HepG2 (cell line): ENCODE measurements at regions not wholly inside any gene's neighbourhood (a gene's known extent, or its start where the extent isn't known, plus 50 kb on each side); places are given as distances from the start of the nearest gene placed in this dataset.

ENCODE experiments used
- HDAC2 ChIP-seq: sonication (generic); formaldehyde crosslinking; IDR thresholded peaks from 2 replicates; pipeline ENCODE4 v1.4.0; 2020; ENCODE audit warnings: missing genetic modification reagents
- ONECUT2 ChIP-seq: sonication (generic); formaldehyde crosslinking; IDR thresholded peaks from 2 replicates; pipeline ENCODE4 v1.4.0; 2020; ENCODE audit warnings: missing genetic modification reagents
- SNAI1 ChIP-seq: sonication (generic); formaldehyde crosslinking; IDR thresholded peaks from 2 replicates; pipeline ENCODE4 v1.5.0; 2020; ENCODE audit warnings: mild to moderate bottlenecking, missing genetic modification reagents, borderline replicate concordance
- ZBTB40 ChIP-seq, 2 experiments: fragments of 450-650 bp in 1 of 2; sonication (generic) in 1 of 2; formaldehyde crosslinking in 1 of 2; IDR thresholded peaks; 2 replicates each; pipeline versions ENCODE4 v1.6.1 to v1.8.0; 2016 to 2022; ENCODE audit warnings: antibody characterized with exemption in 1 of 2, mild to moderate bottlenecking in 1 of 2, missing genetic modification reagents in 1 of 2
- ZNF280D ChIP-seq: sonication (generic); formaldehyde crosslinking; IDR thresholded peaks from 2 replicates; pipeline ENCODE4 v1.5.1; 2020; ENCODE audit warnings: mild to moderate bottlenecking, missing genetic modification reagents
- ZNF83 ChIP-seq: sonication (generic); formaldehyde crosslinking; IDR thresholded peaks from 2 replicates; pipeline ENCODE4 v1.4.0; 2020; ENCODE audit warnings: missing genetic modification reagents, mild to moderate bottlenecking, borderline replicate concordance
- TF ChIP-seq, protein P1 (sequence below): sonication (generic); formaldehyde crosslinking; IDR thresholded peaks from 2 replicates; pipeline ENCODE4 v1.4.0; 2020; ENCODE audit warnings: mild to moderate bottlenecking, missing genetic modification reagents

- TF ChIP-seq ZBTB40 (IDR thresholded peaks at IDR 0.05) (no peak), ZBTB40 (CRISPR knock-in tag; IDR thresholded peaks at IDR 0.05) (no peak), ZNF280D (CRISPR knock-in tag) (no peak), ONECUT2 (no peak), HDAC2 (no peak), ZNF83 (no peak), SNAI1 (no peak)
- TF ChIP-seq, protein P1, sequence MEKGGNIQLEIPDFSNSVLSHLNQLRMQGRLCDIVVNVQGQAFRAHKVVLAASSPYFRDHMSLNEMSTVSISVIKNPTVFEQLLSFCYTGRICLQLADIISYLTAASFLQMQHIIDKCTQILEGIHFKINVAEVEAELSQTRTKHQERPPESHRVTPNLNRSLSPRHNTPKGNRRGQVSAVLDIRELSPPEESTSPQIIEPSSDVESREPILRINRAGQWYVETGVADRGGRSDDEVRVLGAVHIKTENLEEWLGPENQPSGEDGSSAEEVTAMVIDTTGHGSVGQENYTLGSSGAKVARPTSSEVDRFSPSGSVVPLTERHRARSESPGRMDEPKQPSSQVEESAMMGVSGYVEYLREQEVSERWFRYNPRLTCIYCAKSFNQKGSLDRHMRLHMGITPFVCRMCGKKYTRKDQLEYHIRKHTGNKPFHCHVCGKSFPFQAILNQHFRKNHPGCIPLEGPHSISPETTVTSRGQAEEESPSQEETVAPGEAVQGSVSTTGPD (CRISPR knock-in tag): no peak
Measured at GRCh38 chr2:10983711-10984110, 72.0 kb downstream of the KCNF1 start (continued).
